Lower leg skin (tissue), 3 donors: ENCODE measurements at regions not wholly inside any gene's neighbourhood (a gene's known extent, or its start where the extent isn't known, plus 50 kb on each side); places are given as distances from the start of the nearest gene placed in this dataset.

Source experiments
- POLR2A ChIP-seq, 2 donors: fragments of 450-650 bp; IDR thresholded peaks; one replicate each; pipeline ENCODE4 v1.6.1; 2016 to 2017; ENCODE audit warnings: antibody characterized with exemption in 2 of 2, mild to moderate bottlenecking in 1 of 2, moderate library complexity in 1 of 2
- TF ChIP-seq, protein P1 (sequence below), 3 donors: fragments of 450-650 bp; IDR thresholded peaks; one replicate each; pipeline ENCODE4 v1.5.1; 2016; ENCODE audit warnings: antibody characterized with exemption in 3 of 3, mild to moderate bottlenecking in 3 of 3, moderate library complexity in 2 of 3

DNA sequence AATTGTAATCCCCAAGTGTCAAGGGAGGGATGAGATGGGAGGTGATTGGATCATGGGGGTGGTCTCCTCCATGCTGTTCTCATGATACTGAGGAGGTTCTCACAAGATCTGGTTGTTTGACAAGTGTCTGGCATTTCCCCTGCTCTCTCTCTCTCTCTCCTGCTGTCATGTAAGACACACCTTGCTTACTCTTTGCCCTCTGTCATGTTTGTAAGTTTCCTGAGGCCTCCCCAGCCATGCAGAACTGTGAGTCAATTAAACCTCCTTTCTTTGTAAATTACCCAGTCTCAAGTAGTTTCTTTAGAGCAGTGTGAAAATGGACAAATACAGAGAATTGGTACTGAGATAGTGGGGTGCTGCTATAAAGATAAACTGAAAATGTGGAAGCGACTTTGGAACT is 207.9 kb downstream of the HINT1 start:
- TF ChIP-seq, protein P1, sequence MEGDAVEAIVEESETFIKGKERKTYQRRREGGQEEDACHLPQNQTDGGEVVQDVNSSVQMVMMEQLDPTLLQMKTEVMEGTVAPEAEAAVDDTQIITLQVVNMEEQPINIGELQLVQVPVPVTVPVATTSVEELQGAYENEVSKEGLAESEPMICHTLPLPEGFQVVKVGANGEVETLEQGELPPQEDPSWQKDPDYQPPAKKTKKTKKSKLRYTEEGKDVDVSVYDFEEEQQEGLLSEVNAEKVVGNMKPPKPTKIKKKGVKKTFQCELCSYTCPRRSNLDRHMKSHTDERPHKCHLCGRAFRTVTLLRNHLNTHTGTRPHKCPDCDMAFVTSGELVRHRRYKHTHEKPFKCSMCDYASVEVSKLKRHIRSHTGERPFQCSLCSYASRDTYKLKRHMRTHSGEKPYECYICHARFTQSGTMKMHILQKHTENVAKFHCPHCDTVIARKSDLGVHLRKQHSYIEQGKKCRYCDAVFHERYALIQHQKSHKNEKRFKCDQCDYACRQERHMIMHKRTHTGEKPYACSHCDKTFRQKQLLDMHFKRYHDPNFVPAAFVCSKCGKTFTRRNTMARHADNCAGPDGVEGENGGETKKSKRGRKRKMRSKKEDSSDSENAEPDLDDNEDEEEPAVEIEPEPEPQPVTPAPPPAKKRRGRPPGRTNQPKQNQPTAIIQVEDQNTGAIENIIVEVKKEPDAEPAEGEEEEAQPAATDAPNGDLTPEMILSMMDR (IDR thresholded peaks at IDR 0.05): no peak
- TF ChIP-seq POLR2A (IDR thresholded peaks at IDR 0.05): no peak
